ENCODE measurements at regions not wholly inside any gene's neighbourhood (a gene's known extent, or its start where the extent isn't known, plus 50 kb on each side); places are given as distances from the start of the nearest gene placed in this dataset.
"Not testable (repeated sequence)": the region's sequence is repeated elsewhere in the genome, so short reads cannot be mapped to it uniquely, and the experiment has no call there.

DNA sequence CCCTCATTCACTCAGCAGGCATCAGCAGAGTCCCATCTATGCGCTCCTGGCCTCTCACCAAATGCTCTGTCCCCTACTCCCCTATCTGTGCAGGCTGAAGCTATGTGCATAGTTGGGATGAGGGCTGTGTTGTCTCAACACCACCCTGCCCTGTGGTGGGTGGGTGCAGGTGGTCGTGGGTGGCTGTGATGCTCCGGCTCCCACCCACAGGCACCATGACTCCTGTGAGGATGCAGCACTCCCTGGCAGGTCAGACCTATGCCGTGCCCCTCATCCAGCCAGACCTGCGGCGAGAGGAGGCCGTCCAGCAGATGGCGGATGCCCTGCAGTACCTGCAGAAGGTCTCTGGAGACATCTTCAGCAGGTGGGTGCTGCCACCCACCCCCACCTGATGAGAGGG lies 153.9 kb downstream of the OR4F15 start:
- not testable (repeated sequence) for H3K79me2 ChIP-seq (ENCODE audit: insufficient read depth, low read length); H4K20me1 ChIP-seq (ENCODE audit: insufficient read depth, low read length); H3K27me3 Mint-ChIP-seq (ENCODE audit: low read depth, unreplicated experiment); H3K9me3 ChIP-seq (ENCODE audit: insufficient read depth, low read depth, low read length); H3K4me3 ChIP-seq (ENCODE audit: insufficient read depth, low read depth, low read length); H3K4me1 Mint-ChIP-seq (ENCODE audit: low read depth, unreplicated experiment); H3K36me3 Mint-ChIP-seq (ENCODE audit: low read depth, unreplicated experiment); DNase-seq (ENCODE audit: low read depth); H3K36me3 ChIP-seq (ENCODE audit: insufficient read depth, low read length); H3K27me3 ChIP-seq (ENCODE audit: insufficient read depth, low read length); FAIRE-seq; H3K9ac ChIP-seq (ENCODE audit: low read length); H3K4me1 ChIP-seq (ENCODE audit: insufficient read depth, low read length); H3K9me3 Mint-ChIP-seq (ENCODE audit: unreplicated experiment); H3K27ac Mint-ChIP-seq (ENCODE audit: unreplicated experiment); H3K4me3 Mint-ChIP-seq (ENCODE audit: unreplicated experiment); H2AFZ ChIP-seq (ENCODE audit: low read depth, low read length); H3K4me2 ChIP-seq (ENCODE audit: low read length); H3K27ac ChIP-seq (ENCODE audit: low read depth, low read length)

DNA sequence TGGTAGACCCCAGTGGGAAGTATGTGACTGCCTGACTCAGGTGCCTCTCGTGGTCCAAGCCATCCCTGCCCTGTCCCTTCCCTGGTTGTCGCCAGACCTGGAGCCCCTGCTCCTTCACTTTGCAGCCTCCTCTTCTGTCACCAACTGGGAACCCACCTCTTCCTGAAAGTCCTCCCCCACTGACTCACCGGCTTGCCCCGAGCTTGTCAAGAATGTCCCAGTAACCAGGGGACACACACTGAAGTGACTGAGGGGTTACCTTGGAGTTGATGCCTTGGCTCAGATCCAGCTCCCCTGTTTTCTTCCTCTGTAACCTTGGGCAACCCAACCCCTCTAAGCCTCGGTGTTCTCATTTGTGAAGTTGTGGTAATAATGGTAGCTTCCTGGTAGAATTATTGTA lies 155.4 kb downstream of the OR4F15 start:
- H3K27ac ChIP-seq (ENCODE audit: low read depth, low read length); H3K27me3 ChIP-seq (ENCODE audit: insufficient read depth, low read length); H3K79me2 ChIP-seq (ENCODE audit: insufficient read depth, low read length); H3K4me1 Mint-ChIP-seq (ENCODE audit: low read depth, unreplicated experiment); H4K20me1 ChIP-seq (ENCODE audit: insufficient read depth, low read length); H3K9me3 ChIP-seq (ENCODE audit: insufficient read depth, low read depth, low read length); H3K27ac Mint-ChIP-seq (ENCODE audit: unreplicated experiment); H3K9me3 Mint-ChIP-seq (ENCODE audit: unreplicated experiment); DNase-seq (ENCODE audit: low read depth); H3K4me3 Mint-ChIP-seq (ENCODE audit: unreplicated experiment); FAIRE-seq; H3K4me1 ChIP-seq (ENCODE audit: insufficient read depth, low read length); H3K4me3 ChIP-seq (ENCODE audit: insufficient read depth, low read depth, low read length); H3K9ac ChIP-seq (ENCODE audit: low read length); H3K27me3 Mint-ChIP-seq (ENCODE audit: low read depth, unreplicated experiment); H3K36me3 Mint-ChIP-seq (ENCODE audit: low read depth, unreplicated experiment); H3K36me3 ChIP-seq (ENCODE audit: insufficient read depth, low read length); H2AFZ ChIP-seq (ENCODE audit: low read depth, low read length); H3K4me2 ChIP-seq (ENCODE audit: low read length): not testable (repeated sequence)

DNA sequence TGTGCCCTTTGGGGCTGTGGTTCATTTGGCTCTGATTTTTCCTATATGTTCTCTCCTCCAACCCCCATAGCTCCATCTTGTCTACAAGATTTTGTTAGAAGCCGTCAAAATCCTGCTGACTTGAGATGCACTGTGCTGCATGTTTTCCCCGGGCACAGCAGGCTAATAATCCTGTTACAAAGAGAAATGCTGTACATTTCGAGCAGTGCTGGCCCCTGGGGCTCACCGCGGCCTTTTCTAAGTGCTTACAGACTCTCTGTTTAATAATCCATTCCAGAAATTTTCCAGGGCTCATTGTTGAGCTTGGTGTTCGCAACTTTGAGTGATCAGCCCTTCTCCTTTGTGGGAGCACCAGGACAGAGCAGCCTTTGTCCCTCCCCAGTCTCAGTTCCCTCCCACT lies 158.6 kb downstream of the OR4F15 start:
- not testable (repeated sequence) for H3K36me3 Mint-ChIP-seq (ENCODE audit: low read depth, unreplicated experiment); H3K4me3 ChIP-seq (ENCODE audit: insufficient read depth, low read depth, low read length); DNase-seq (ENCODE audit: low read depth); H3K4me3 Mint-ChIP-seq (ENCODE audit: unreplicated experiment); H2AFZ ChIP-seq (ENCODE audit: low read depth, low read length); H3K4me2 ChIP-seq (ENCODE audit: low read length); H3K9me3 Mint-ChIP-seq (ENCODE audit: unreplicated experiment); H3K9ac ChIP-seq (ENCODE audit: low read length); H3K27ac Mint-ChIP-seq (ENCODE audit: unreplicated experiment); H3K36me3 ChIP-seq (ENCODE audit: insufficient read depth, low read length); H3K79me2 ChIP-seq (ENCODE audit: insufficient read depth, low read length); H3K27ac ChIP-seq (ENCODE audit: low read depth, low read length); H3K27me3 ChIP-seq (ENCODE audit: insufficient read depth, low read length); FAIRE-seq; H3K27me3 Mint-ChIP-seq (ENCODE audit: low read depth, unreplicated experiment); H3K4me1 ChIP-seq (ENCODE audit: insufficient read depth, low read length); H3K9me3 ChIP-seq (ENCODE audit: insufficient read depth, low read depth, low read length); H4K20me1 ChIP-seq (ENCODE audit: insufficient read depth, low read length); H3K4me1 Mint-ChIP-seq (ENCODE audit: low read depth, unreplicated experiment)

DNA sequence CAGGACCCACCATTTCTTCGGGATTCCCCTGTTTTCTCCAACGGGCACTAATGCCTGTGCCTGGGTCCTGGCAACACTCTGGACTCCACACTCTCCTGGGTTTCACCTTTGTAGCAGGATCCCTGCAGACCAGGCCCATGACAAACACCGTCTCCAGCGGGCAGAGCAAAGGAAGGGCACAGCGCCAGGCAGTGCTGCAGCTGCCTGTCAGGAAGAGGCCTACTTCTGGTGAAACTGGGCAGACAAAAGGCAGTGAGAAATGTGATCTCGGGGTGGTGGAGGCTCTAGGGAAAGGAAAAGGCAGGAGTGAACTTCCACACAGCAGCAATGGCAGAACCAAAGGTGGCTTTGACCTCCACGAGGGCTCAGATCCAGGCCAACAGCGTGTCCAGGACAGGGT lies 165.3 kb downstream of the OR4F15 start:
- H3K36me3 Mint-ChIP-seq (ENCODE audit: low read depth, unreplicated experiment); H3K27ac ChIP-seq (ENCODE audit: low read depth, low read length); H3K4me1 Mint-ChIP-seq (ENCODE audit: low read depth, unreplicated experiment); H3K79me2 ChIP-seq (ENCODE audit: insufficient read depth, low read length); H3K9ac ChIP-seq (ENCODE audit: low read length); FAIRE-seq; DNase-seq (ENCODE audit: low read depth); H2AFZ ChIP-seq (ENCODE audit: low read depth, low read length); H3K4me3 Mint-ChIP-seq (ENCODE audit: unreplicated experiment); H3K27me3 Mint-ChIP-seq (ENCODE audit: low read depth, unreplicated experiment); H3K4me1 ChIP-seq (ENCODE audit: insufficient read depth, low read length); H3K9me3 Mint-ChIP-seq (ENCODE audit: unreplicated experiment); H3K4me2 ChIP-seq (ENCODE audit: low read length); H3K4me3 ChIP-seq (ENCODE audit: insufficient read depth, low read depth, low read length); H3K27me3 ChIP-seq (ENCODE audit: insufficient read depth, low read length); H4K20me1 ChIP-seq (ENCODE audit: insufficient read depth, low read length); H3K27ac Mint-ChIP-seq (ENCODE audit: unreplicated experiment); H3K9me3 ChIP-seq (ENCODE audit: insufficient read depth, low read depth, low read length); H3K36me3 ChIP-seq (ENCODE audit: insufficient read depth, low read length): not testable (repeated sequence)

DNA sequence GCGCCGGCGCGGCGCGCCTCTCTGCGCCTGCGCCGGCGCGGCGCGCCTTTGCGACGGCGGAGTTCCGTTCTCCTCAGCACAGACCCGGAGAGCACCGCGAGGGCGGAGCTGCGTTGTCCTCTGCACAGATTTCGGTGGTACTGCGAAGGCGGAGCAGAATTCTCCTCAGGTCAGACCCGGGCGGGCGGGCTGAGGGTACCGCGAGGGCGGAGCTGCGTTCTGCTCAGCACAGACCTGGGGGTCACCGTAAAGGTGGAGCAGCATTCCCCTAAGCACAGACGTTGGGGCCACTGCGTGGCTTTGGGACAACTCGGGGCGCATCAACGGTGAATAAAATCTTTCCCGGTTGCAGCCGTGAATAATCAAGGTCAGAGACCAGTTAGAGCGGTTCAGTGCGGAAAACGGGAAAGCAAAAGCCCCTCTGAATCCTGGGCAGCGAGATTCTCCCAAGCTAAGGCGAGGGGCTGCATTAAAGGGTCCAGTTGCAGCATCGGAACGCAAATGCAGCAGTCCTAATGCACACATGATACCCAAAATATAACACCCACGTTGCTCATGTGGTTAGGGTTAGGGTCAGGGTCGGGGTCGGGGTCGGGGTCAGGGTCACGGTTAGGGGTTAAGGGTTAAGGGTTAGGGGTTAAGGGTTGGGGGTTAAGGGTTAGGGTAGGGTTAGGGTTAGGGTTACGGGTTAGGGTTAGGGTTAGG lies 168.4 kb downstream of the OR4F15 start:
- not testable (repeated sequence) for H3K27ac ChIP-seq (ENCODE audit: low read depth, low read length); DNase-seq (ENCODE audit: low read depth); H3K9ac ChIP-seq (ENCODE audit: low read length); H3K36me3 ChIP-seq (ENCODE audit: insufficient read depth, low read length); H3K4me3 Mint-ChIP-seq (ENCODE audit: unreplicated experiment); H3K36me3 Mint-ChIP-seq (ENCODE audit: low read depth, unreplicated experiment); H3K79me2 ChIP-seq (ENCODE audit: insufficient read depth, low read length); H3K4me3 ChIP-seq (ENCODE audit: insufficient read depth, low read depth, low read length); FAIRE-seq; H3K9me3 Mint-ChIP-seq (ENCODE audit: unreplicated experiment); H3K4me1 Mint-ChIP-seq (ENCODE audit: low read depth, unreplicated experiment); H3K27me3 ChIP-seq (ENCODE audit: insufficient read depth, low read length); H3K4me1 ChIP-seq (ENCODE audit: insufficient read depth, low read length); H3K4me2 ChIP-seq (ENCODE audit: low read length); H3K27me3 Mint-ChIP-seq (ENCODE audit: low read depth, unreplicated experiment); H3K9me3 ChIP-seq (ENCODE audit: insufficient read depth, low read depth, low read length); H2AFZ ChIP-seq (ENCODE audit: low read depth, low read length); H4K20me1 ChIP-seq (ENCODE audit: insufficient read depth, low read length)
- H3K27ac Mint-ChIP-seq (ENCODE audit: unreplicated experiment): peak overlapping the region; percentile 18
